GM12892 (cell line): ENCODE measurements at regions not wholly inside any gene's neighbourhood (a gene's known extent, or its start where the extent isn't known, plus 50 kb on each side); places are given as distances from the start of the nearest gene placed in this dataset.

Experiments
- DNase-seq: peaks from one replicate; pipeline ENCODE4 v3.0.0; 2011; ENCODE audit not compliant: insufficient read length
- FAIRE-seq: peaks from 2 replicates; lab custom pipeline; 2011; peaks lifted over from hg19 to GRCh38; lab: Jason Lieb, UNC
- POLR2A ChIP-seq: IDR thresholded peaks from 2 replicates; pipeline ENCODE4 v1.6.1; 2011; ENCODE audit warnings: low read depth, low read length, control low read depth
- POLR2AphosphoS5 ChIP-seq: IDR thresholded peaks from 2 replicates; pipeline ENCODE4 v1.6.1; 2011; ENCODE audit warnings: low read depth, low read length, control low read depth
- TAF1 ChIP-seq: IDR thresholded peaks from 2 replicates; pipeline ENCODE4 v1.6.1; 2011; ENCODE audit warnings: low read depth, mild to moderate bottlenecking, control low read depth, low read length, borderline replicate concordance

DNA sequence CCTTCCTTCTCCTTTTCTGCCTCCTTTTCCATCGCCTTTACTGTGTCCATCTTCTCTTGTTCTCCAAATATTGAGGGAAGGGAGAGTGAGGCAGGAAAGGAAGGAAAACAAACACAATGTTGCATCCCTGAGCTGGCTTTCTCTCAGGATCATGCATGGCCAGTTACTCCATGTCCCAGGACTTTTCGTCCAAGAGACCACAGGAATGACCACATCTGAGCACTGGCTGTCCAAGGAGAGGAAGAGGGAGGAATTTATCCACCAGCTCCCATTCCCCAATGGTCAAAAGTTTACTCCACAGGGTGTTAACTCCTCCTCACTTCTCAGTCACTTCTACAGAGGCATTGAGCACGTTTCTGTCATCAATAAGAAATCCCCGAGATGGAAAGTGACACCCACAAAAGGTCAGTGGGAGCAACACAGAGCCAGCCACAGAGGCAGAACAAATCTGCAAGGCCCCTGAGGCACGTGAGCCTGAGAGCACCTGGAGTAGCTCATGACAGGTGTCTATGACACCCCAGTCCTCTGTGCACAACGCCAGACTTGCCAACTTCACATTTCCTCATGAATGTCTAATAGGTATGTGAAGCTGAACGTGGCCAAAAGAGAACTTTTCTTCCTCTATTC, 177.3 kb upstream of the NUDT4 start:
- TF ChIP-seq POLR2AphosphoS5 (no peak), POLR2A (no peak), TAF1 (no peak)
- no peak for FAIRE-seq
- DNase-seq = no peak

DNA sequence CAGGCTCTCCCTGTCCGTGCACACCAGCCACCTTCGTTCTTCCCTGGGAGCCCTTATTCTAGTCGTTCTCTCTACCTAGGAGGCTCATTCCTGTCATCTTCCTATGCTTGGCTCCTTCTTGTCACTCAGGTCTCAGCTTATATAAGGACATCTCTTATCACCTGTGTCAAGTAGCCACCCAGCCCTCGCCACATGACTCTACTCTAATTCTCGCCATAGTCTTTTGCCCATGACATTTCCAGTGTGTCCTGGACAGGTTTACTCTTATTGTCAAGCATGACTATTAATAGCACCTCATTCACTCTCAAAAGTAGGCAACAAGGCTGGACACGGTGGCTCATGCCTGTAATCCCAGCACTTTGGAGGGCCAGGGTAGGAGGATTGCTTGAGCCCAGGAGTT, 175.7 kb upstream of the NUDT4 start:
- TF ChIP-seq POLR2A = no peak
- no peak for TF ChIP-seq TAF1
- no peak for TF ChIP-seq POLR2AphosphoS5
- FAIRE-seq = no peak

DNA sequence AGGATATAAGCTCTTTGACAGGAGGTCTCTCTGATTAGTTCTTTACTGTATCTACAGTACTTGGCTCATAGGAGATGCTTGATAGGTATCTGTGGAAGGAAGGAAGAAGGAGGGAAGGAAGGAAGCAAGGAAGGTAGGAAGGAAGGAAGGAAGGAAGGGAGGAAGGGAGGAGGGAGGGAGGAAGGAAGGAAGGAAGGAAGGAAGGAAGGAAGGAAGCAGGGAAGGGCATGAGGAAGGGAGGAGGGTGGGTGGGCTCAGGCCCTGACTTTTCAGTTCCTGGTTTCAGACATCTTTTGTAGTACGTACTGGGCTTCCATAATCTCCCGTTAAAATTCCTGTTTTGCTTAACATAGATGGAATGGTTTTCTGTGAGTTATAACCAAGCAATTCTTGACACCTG, 175.0 kb upstream of the NUDT4 start:
- FAIRE-seq (no peak), DNase-seq (no peak)
- TF ChIP-seq POLR2A = no peak
- no peak for TF ChIP-seq TAF1
- no peak for TF ChIP-seq POLR2AphosphoS5

More for the DNA sequence above, 175.7 kb upstream of the NUDT4 start:
- no peak for DNase-seq

DNA sequence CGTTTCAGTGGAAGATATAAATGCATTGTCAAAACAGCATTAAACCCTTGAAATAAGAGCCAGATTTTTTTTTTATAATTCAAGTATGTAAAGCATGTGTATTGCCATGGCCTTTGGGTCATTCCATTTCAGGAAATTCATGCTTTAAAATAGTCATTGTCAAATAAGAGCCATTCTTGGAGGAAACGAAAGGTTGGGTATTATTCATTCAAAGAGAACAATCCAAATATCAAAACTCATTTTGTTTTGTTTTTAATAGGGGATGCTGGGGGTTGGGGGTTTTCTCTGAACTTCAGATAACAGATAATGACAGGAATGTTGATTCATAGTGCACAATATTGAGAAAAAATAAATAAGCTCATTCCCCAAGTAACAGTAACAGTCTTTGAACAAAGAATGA, 174.4 kb upstream of the NUDT4 start:
- FAIRE-seq = no peak

DNA sequence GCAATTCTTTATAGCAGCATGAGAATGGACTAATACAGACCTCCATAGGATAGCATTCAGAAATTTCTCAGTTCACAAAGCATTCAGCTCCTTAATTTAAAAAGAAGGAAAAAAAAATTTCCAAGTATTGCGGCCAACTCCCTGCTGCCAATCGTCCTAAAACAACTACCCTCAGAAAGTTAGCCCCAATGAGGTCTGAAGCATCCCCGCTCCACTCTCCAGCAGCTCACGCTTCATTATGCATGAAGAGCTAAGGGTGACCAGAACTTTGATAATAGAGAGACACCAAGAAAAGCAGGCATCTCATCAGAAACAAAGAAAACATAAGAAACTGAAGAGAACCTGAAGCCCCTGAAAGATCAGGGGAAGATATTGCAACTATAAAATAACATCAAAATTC, 172.8 kb upstream of the NUDT4 start:
- DNase-seq (no peak), FAIRE-seq (no peak)
- TF ChIP-seq POLR2A = no peak
- no peak for TF ChIP-seq TAF1
- no peak for TF ChIP-seq POLR2AphosphoS5

More for the DNA sequence above, 174.4 kb upstream of the NUDT4 start:
- TF ChIP-seq POLR2AphosphoS5 = no peak
- DNase-seq = no peak

DNA sequence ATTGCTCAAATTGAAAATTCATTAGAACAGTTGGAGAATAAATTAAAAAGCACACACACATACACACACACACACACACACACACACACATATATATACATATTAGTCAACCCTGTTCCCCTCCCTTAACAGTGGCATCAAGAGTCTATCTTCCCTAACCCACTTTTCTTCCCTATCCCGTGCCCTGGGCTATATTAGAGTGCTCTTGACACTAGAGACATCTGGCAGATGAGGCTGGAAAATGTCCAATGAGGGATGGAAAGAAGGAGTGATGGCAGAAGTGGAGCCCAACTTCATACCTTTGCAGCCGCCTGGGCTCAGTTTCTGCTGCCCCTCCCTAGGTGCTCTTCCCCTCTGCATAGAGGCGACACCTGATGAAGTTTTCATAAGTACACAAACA, 172.4 kb upstream of the NUDT4 start:
- FAIRE-seq = no peak
- DNase-seq = no peak
- TF ChIP-seq POLR2AphosphoS5 (no peak), TAF1 (no peak), POLR2A (no peak)

DNA sequence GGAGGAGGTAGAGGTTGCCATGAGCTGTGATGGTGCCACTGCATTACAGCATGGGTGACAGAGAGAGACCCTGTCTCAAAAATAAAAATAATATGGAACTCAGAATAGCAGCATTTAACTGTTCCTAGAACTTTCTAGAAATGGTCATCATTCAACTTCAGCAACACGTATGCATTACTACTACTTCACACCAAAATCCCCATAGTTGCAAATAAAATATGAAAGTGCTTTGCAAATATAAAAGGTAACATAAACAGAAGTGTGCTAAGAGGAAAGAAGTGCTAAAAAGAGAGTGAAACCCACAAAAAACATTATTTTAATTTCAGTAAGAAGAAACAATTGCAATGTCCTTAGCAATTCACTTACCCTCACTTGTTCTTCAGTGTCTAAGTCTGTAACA, 169.7 kb upstream of the NUDT4 start:
- DNase-seq (no peak), FAIRE-seq (no peak)
- TF ChIP-seq POLR2AphosphoS5 (no peak), POLR2A (no peak), TAF1 (no peak)

DNA sequence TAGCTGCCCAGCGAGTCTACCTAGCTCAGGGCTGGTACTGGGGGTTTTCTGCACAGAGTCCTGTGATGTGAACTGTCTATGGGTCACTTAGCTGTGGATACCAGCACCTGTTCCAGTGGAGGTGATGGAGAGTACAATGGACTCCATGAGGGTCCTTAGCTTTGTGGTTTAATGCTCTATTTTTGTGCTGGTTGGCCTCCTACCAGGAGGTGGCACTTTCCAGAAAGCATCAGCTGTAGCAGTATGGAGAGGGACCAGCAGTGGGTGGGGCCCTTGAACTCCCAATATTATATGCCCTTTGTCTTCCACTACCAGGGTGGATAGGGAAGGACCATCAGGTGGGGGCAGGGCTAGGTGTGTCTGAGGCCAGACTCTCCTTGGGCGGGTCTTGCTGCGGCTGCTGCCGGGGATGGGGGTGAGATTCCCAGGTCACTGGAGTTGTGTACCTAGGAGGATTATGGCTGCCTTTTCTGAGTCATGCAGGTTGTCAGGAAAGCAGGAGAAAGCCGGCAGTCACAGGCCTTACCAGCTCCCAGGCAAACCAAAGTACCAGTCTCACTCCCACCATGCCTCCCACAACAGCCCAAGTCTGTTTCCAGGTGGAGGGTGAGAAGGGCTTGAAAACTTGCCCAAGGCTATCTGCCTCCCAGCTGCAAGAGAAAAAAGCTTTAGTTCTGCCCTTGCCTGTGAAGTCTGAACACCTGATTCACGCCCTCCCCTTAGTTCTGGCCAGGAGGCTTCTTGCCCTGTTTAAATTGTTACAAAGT, 163.0 kb upstream of the NUDT4 start:
- DNase-seq (no peak), FAIRE-seq (no peak)
- TF ChIP-seq POLR2AphosphoS5 = no peak
- no peak for TF ChIP-seq POLR2A
- no peak for TF ChIP-seq TAF1

DNA sequence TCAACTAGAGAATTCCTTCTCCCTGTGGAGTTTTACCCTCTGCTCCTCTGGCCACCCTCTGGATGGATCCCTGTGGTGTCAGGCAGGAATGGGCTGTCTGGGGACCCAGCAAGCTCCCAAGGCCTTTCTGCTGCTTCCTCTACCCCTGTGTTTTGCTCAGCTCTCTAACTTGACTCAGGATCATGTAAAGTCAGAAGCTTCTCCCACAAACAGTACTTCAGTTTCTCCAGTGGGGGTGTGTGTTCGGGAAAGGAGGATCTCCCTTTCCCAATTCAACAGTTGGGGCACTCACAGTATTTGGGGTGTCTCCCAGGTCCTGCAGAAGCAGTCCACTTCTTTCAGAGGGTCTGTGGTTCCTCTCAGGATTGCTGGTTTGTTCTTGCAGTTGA, 162.4 kb upstream of the NUDT4 start:
- no peak for FAIRE-seq
- no peak for TF ChIP-seq TAF1
- TF ChIP-seq POLR2A = no peak
- TF ChIP-seq POLR2AphosphoS5 = no peak

DNA sequence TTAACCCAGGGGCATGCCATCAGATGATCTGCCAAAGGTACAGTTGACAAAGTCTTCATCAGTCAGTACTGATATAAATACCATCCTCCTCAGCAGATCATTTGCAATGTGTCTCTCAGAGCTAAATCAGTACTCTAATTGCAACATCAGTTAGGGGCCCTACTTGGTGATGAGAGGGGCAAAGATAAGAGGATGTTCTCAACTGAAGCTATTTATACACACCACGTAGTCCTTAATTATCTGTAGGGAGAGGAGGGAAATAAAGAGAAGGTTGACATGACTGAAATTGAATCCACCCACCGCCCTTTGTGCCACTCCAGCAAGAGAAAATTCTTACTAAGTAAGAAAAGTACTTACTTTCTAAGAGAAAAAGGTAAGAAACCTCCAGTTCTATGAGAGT, 157.8 kb upstream of the NUDT4 start:
- no peak for DNase-seq
- no peak for TF ChIP-seq TAF1
- no peak for TF ChIP-seq POLR2A
- no peak for TF ChIP-seq POLR2AphosphoS5
- no peak for FAIRE-seq

More for the DNA sequence above, 162.4 kb upstream of the NUDT4 start:
- DNase-seq = no peak

DNA sequence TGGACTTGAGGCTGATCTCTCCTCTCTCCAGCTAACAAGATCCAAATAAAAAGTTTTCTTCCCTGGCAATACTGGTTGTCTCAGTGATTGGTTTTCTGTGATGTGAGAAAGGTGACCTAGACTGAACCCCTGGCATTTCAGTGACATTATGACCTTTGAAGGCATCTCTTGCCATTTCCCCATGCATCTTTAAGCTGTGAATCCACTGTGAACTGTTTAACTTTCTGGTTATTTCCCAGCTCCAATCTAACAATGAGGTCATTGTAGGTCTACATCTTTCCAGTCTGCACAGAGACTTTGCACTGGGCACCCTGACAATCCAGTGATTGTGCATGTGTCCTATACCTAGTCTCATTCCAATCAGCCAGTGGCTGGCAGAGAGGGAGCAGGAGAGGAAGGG, 155.9 kb upstream of the NUDT4 start:
- no peak for FAIRE-seq
- DNase-seq = no peak
- TF ChIP-seq TAF1 = no peak
- TF ChIP-seq POLR2AphosphoS5 = no peak
- no peak for TF ChIP-seq POLR2A
